Gastroesophageal sphincter (tissue), 4 donors: ENCODE measurements at regions not wholly inside any gene's neighbourhood (a gene's known extent, or its start where the extent isn't known, plus 50 kb on each side); places are given as distances from the start of the nearest gene placed in this dataset.

Source experiments
- ATAC-seq: fragments of 150-250 bp; one replicate; pipeline ENCODE4 v1.9.1; 2016; ENCODE audit warnings: mild to moderate bottlenecking, moderate library complexity
- H3K27ac ChIP-seq, 4 donors: fragments of 200-600 bp; sonication (generic) in 3 of 4; 1 replicate in 3 of 4; 2 replicates in 1 of 4; pipeline ENCODE4 v1.5.1; 2016 to 2019
- H3K27me3 ChIP-seq: fragments of 200-600 bp; sonication (generic); one replicate; pipeline ENCODE4 v1.5.1; 2019
- H3K36me3 ChIP-seq, 2 donors: fragments of 200-600 bp; sonication (generic); one replicate each; pipeline ENCODE4 v1.5.1; 2019; ENCODE audit warnings: control low read depth in 1 of 2
- H3K4me1 ChIP-seq, 3 donors: fragments of 200-600 bp; sonication (generic); 1 replicate in 2 of 3; 2 replicates in 1 of 3; pipeline ENCODE4 v1.5.1; 2016 to 2019; ENCODE audit warnings: control low read depth in 2 of 3
- H3K4me3 ChIP-seq, 2 donors: fragments of 200-600 bp; sonication (generic); one replicate each; pipeline ENCODE4 v1.5.1; 2019; ENCODE audit warnings: mild to moderate bottlenecking in 1 of 2, moderate library complexity in 1 of 2
- H3K9me3 ChIP-seq, 3 donors: fragments of 200-600 bp; sonication (generic); one replicate each; pipeline ENCODE4 v1.5.1; 2017 to 2019; ENCODE audit warnings: control low read depth in 2 of 3
- EP300 ChIP-seq: sonication (generic); formaldehyde crosslinking; IDR thresholded peaks from one replicate; pipeline ENCODE4 v1.6.1; 2017; ENCODE audit warnings: antibody characterized with exemption, mild to moderate bottlenecking
- POLR2A ChIP-seq, 2 donors: fragments of 450-650 bp; IDR thresholded peaks; one replicate each; pipeline ENCODE4 v1.6.1; 2017; ENCODE audit warnings: antibody characterized with exemption in 2 of 2, mild to moderate bottlenecking in 2 of 2, moderate library complexity in 1 of 2
- POLR2AphosphoS5 ChIP-seq: sonication (generic); formaldehyde crosslinking; IDR thresholded peaks from one replicate; pipeline ENCODE4 v1.6.1; 2017; ENCODE audit warnings: antibody characterized with exemption
- WGBS, 2 donors: methylation state at CpG; one replicate each; pipeline ENCODE4 v1.1.5; 2018; ENCODE audit warnings: low coverage in 1 of 2; 5-methylcytosine and 5-hydroxymethylcytosine counted together
- TF ChIP-seq, protein P1 (sequence below), 4 experiments: fragments of 200-600 bp in 2 of 4; fragments of 450-650 bp in 2 of 4; sonication (generic) in 1 of 4; IDR thresholded peaks; one replicate each; pipeline ENCODE4 v1.5.1; 2017 to 2019; ENCODE audit warnings: antibody characterized with exemption in 4 of 4, mild to moderate bottlenecking in 2 of 4, moderate library complexity in 2 of 4

DNA sequence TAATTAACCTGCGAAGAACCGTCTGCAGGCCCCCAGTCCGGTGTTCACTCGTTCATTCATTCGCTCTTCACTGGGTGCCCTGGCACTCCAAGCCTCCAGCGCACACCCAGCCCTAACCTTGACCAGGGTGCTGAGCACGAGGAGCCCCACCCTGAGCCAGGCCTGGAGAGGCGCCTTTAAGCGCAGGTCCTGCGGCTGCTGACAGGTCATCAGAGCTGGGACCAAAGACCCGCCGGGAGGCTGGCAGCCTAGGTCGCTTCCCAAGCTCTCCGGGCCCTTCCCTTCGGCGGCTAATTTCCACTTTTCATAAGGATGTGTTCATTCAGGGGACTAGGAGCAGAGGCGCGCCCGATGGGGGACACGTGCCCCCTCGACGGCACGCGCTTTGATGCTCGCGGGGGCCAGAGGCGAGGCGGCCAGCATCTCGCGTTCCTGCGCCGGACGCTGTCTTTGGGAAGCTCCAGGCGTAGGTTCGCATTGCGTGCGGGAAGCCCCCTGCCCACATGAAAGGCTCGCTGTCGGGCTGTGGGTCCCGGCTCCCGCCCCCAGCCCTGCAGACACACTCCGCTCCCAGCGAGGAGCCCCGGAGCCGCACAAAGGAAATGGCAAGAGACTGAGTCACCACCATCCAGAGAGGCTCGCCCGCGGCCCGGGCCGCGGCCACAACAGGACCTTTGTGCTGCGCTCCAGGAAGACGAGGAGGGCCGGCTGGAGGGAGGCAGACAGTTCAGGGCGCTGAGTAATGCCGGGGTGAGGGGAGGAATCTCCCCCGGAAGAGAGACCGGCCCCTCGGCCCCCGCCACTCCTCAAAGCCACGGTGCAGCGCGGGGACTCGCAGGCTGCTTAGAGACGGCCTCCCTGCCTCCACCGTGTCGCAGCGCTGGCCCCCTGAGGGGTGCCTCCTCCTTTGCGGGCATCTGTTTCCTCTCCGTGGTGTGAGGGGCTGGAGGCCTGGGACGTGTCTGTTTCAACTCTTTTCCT lies 266.4 kb upstream of the HES1 start:
- H3K4me3 ChIP-seq, result peak overlapping the region in 1 of 2 donors; percentile 12
- no peak for TF ChIP-seq POLR2AphosphoS5
- TF ChIP-seq, protein P1, sequence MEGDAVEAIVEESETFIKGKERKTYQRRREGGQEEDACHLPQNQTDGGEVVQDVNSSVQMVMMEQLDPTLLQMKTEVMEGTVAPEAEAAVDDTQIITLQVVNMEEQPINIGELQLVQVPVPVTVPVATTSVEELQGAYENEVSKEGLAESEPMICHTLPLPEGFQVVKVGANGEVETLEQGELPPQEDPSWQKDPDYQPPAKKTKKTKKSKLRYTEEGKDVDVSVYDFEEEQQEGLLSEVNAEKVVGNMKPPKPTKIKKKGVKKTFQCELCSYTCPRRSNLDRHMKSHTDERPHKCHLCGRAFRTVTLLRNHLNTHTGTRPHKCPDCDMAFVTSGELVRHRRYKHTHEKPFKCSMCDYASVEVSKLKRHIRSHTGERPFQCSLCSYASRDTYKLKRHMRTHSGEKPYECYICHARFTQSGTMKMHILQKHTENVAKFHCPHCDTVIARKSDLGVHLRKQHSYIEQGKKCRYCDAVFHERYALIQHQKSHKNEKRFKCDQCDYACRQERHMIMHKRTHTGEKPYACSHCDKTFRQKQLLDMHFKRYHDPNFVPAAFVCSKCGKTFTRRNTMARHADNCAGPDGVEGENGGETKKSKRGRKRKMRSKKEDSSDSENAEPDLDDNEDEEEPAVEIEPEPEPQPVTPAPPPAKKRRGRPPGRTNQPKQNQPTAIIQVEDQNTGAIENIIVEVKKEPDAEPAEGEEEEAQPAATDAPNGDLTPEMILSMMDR (IDR thresholded peaks at IDR 0.05), result no peak
- TF ChIP-seq POLR2A (IDR thresholded peaks at IDR 0.05), result no peak
- TF ChIP-seq EP300, result no peak
- 57 to 70% methylated on average over 4 to 10 of the region's 71 CpGs for WGBS, 2 donors

DNA sequence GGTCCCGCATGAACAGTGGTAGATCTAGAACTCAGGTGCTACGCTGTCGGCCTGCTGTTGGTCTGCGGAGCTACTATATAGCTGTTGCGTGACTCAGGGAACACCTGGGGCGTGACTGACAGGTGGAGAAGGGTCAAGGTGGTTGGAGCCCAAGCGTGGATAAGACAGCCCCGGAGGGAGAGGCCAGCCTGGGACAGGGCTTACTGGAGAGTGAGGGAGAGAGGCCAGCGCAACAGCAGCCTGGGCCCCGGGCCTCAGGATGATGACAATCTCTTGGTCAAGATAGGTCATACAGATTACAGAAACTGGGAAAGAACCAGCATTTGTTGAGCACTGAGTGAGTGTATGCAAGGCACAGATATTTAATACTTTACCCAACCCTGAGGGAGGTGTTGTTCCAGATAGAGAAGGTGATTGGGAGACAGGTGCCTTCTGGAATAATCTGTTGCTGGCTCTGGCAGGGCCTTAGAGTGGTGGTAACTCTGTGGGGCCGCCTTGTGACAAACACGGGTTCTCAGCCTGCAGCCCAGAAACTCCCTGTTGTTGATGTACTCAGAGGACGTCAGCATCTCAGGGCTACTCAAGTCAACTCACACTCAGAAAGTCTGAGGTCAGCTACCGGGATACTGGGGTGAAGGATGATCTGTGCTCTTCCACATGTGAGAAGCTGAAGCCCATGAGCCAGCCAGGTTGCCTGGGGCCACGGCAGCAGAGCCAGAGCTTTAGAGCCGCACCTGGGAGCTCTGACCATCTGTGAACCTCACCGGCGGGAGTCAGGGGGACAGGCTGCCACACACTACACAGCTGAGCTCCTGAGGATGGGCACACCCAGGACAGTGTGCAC lies 265.4 kb upstream of the HES1 start:
- Histone ChIP-seq H3K9me3 (no peaks in the 10 kb centered on the region), H3K4me3 (no peak overlapping the region), H3K36me3 (no peaks in the 10 kb centered on the region), H3K27me3 (peaks cover 14% of the 10 kb centered on the region), H3K27ac (no peak overlapping the region), H3K4me1 (peaks cover 0 to 15% (median 8%) of the 10 kb centered on the region in 3 donors)
- 56 to 90% methylated on average over 2 to 5 of the region's 18 CpGs for WGBS, 2 donors
- no peak for ATAC-seq
- no peak for TF ChIP-seq EP300
- TF ChIP-seq, protein P1 (IDR thresholded peaks at IDR 0.05), result no peak
- TF ChIP-seq POLR2A (IDR thresholded peaks at IDR 0.05), result no peak
- no peak for TF ChIP-seq POLR2AphosphoS5

More for the DNA sequence above, 266.4 kb upstream of the HES1 start:
- peaks cover 14% of the 10 kb centered on the region for H3K27me3 ChIP-seq
- H3K36me3 ChIP-seq, result no peaks in the 10 kb centered on the region
- ATAC-seq, result peak; percentile 42
- H3K4me1 ChIP-seq, result peaks cover 0 to 26% (median 9%) of the 10 kb centered on the region in 3 donors
- no peaks in the 10 kb centered on the region for H3K9me3 ChIP-seq
- H3K27ac ChIP-seq, result peak overlapping the region in 2 of 4 donors; percentile 31 to 62

DNA sequence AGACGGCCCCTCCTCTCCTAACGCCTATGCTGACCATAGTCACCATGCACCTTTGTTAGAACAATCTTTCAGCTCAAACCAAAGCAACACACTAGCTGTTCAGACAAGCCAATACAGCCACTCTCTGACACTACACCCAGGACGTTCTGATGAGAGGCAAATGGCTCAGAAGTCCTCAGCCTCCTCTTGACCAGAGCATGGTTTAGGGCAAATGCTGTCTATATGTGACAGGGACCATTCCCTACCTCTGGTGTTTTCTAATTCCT lies 264.8 kb upstream of the HES1 start:
- TF ChIP-seq, protein P1 (IDR thresholded peaks at IDR 0.05), result no peak
- no peak for TF ChIP-seq POLR2A (IDR thresholded peaks at IDR 0.05)
- TF ChIP-seq POLR2AphosphoS5, result no peak
- no peak for TF ChIP-seq EP300
- Histone ChIP-seq H3K9me3 (no peaks in the 10 kb centered on the region), H3K27me3 (peaks cover 14% of the 10 kb centered on the region), H3K4me3 (no peak overlapping the region), H3K27ac (no peak overlapping the region), H3K4me1 (peaks cover 0 to 10% (median 5%) of the 10 kb centered on the region in 3 donors), H3K36me3 (no peaks in the 10 kb centered on the region)
- WGBS, 2 donors, result 21 to 71% methylated on average over 1 to 2 of the region's 3 CpGs
- ATAC-seq, result no peak

DNA sequence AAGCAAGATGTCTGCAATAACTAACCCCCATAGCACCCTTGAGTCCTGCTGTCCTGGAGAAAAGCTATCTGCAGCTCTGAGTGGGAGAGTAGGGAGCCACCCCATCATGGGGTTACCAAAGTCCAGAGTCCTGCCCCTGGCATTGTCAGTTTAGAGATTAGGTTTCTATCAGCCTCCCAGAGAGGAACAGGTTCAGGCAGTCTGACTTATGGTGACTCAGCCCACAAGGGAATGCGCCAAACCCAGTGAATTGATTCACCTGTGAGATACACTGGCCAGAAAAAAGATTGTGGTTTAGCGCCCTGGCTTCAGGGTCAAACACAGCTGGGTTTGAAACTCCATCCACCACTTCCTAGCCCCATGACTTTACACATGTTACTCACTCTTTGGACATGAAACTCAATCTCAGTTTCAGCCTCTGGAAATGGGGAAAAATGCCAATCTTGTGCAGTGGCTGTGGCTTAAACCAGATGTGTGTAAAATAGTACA lies 263.6 kb upstream of the HES1 start:
- Histone ChIP-seq H3K4me3 (no peak overlapping the region), H3K27me3 (peaks cover 14% of the 10 kb centered on the region), H3K27ac (no peak overlapping the region), H3K4me1 (no peaks in the 10 kb centered on the region), H3K36me3 (no peaks in the 10 kb centered on the region), H3K9me3 (no peaks in the 10 kb centered on the region)
- ATAC-seq, result no peak
- 61% methylated on average over 2 of the region's 2 CpGs; no CpG with 5 or more reads in 1 of the 2 donors for WGBS, 2 donors
- TF ChIP-seq EP300 (no peak), POLR2AphosphoS5 (no peak), POLR2A (IDR thresholded peaks at IDR 0.05) (no peak)
- TF ChIP-seq, protein P1 (IDR thresholded peaks at IDR 0.05), result no peak
